ENCODE measurements at regions not wholly inside any gene's neighbourhood (a gene's known extent, or its start where the extent isn't known, plus 50 kb on each side); places are given as distances from the start of the nearest gene placed in this dataset.
"Not testable (repeated sequence)": the region's sequence is repeated elsewhere in the genome, so short reads cannot be mapped to it uniquely, and the experiment has no call there.

DNA sequence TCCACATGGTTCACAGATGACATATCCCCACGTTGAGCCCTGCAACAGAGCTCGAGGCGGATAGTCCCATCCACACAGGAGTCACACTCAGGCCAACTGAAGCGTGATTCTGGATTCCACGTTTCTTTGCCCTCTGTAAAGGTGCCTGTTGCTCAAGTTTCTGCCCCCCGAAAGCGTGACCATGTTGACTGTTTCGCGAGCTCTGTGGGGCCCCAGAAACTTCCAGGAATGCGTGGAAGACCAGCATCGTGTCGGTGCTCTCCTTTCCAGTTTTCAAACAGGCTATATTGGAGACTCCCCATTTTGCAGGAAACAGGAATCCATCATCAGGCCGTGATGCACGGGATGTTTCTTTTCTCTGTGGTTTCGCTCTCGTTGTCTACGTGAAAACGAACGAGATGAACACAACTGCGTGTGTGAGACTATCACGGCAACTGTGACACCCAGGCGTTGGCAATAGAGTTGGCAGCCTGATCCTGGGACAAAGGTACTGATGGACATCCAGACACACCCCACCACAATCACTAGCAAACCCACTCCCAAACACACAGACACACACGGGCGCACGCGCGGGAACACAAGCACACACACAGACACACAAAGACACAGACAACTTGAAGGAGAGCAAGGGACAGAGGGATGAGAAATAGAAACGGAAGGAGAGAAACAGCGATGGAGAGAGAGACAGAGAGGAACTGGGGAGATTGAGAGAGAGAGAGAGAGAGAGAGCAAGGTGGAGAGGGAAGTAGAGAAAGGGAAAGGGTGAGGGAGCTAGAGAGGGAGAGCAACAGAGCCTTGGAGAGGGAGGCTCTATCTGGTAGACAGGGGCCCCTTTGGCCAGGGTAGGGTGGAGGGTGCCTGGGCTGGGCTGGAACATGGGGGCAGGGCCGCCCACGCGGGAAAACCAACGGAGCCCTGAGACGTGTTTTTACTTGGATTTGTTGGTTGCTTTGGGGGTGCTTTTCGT, 1609.3 kb downstream of the SPATA31A7 start:
- TF ChIP-seq, protein P1, sequence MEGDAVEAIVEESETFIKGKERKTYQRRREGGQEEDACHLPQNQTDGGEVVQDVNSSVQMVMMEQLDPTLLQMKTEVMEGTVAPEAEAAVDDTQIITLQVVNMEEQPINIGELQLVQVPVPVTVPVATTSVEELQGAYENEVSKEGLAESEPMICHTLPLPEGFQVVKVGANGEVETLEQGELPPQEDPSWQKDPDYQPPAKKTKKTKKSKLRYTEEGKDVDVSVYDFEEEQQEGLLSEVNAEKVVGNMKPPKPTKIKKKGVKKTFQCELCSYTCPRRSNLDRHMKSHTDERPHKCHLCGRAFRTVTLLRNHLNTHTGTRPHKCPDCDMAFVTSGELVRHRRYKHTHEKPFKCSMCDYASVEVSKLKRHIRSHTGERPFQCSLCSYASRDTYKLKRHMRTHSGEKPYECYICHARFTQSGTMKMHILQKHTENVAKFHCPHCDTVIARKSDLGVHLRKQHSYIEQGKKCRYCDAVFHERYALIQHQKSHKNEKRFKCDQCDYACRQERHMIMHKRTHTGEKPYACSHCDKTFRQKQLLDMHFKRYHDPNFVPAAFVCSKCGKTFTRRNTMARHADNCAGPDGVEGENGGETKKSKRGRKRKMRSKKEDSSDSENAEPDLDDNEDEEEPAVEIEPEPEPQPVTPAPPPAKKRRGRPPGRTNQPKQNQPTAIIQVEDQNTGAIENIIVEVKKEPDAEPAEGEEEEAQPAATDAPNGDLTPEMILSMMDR (IDR thresholded peaks at IDR 0.05; ENCODE audit: low read depth, low read length, poor library complexity, severe bottlenecking), result not testable (repeated sequence)
- not testable (repeated sequence) for TF ChIP-seq EZH2phosphoT487 (IDR thresholded peaks at IDR 0.05; ENCODE audit: borderline replicate concordance, low read length)

All from DOHH2 (cell line).